Ramos (cell line): ENCODE measurements at regions not wholly inside any gene's neighbourhood (a gene's known extent, or its start where the extent isn't known, plus 50 kb on each side); places are given as distances from the start of the nearest gene placed in this dataset.
"Not testable (repeated sequence)": the region's sequence is repeated elsewhere in the genome, so short reads cannot be mapped to it uniquely, and the experiment has no call there.

Experiments
- in situ Hi-C: fragments of 300-500 bp; cut with MboI; formaldehyde crosslinking; loops from one replicate; pipeline ENCODE4 v1.14.3; 2022; ENCODE audit warnings: low sequenced_read_pairs; ENCODE audit not compliant: unreplicated experiment

- in situ Hi-C loops: no loop called here
Measured at GRCh38 chr22:27596133-27596870, 205.3 kb downstream of the MN1 start.

GRCh38 chr22:27597703-27598444, 203.7 kb downstream of the MN1 start:
- in situ Hi-C loops: no loop called here

GRCh38 chr22:27598792-27599191, 202.8 kb downstream of the MN1 start:
- in situ Hi-C loops: no loop called here

- in situ Hi-C loops: no loop called here
Measured at GRCh38 chr22:27601195-27601594, 200.4 kb downstream of the MN1 start.

GRCh38 chr22:27602390-27602789, 199.2 kb downstream of the MN1 start:
- in situ Hi-C loops: no loop called here

GRCh38 chr22:27603111-27603799, 198.3 kb downstream of the MN1 start:
- in situ Hi-C loops: no loop called here

- in situ Hi-C loops: no loop called here
Measured at GRCh38 chr22:27603800-27604144, 197.8 kb downstream of the MN1 start.

GRCh38 chr22:27605390-27605789, 196.2 kb downstream of the MN1 start:
- in situ Hi-C loops: no loop called here

- in situ Hi-C loops: not testable (repeated sequence)
Measured at GRCh38 chr22:27607750-27608149, 193.8 kb downstream of the MN1 start.

GRCh38 chr22:27609451-27609888, 192.1 kb downstream of the MN1 start:
- in situ Hi-C loops: no loop called here

GRCh38 chr22:27610164-27610563, 191.4 kb downstream of the MN1 start:
- in situ Hi-C loops: not testable (repeated sequence)

- in situ Hi-C loops: no loop called here
Measured at GRCh38 chr22:27610863-27611786, 190.4 kb downstream of the MN1 start.

GRCh38 chr22:27612115-27612514, 189.4 kb downstream of the MN1 start:
- in situ Hi-C loops: no loop called here

- in situ Hi-C loops: no loop called here
Measured at GRCh38 chr22:27613099-27614005, 188.2 kb downstream of the MN1 start.

- in situ Hi-C loops: no loop called here
Measured at GRCh38 chr22:27614006-27614649, 187.4 kb downstream of the MN1 start.

- in situ Hi-C loops: no loop called here
Measured at GRCh38 chr22:27614650-27615007, 186.9 kb downstream of the MN1 start.

GRCh38 chr22:27615408-27615807, 186.1 kb downstream of the MN1 start:
- in situ Hi-C loops: no loop called here

GRCh38 chr22:27616033-27616432, 185.5 kb downstream of the MN1 start:
- in situ Hi-C loops: no loop called here
